IPS-15b (cell line): ENCODE measurements at regions not wholly inside any gene's neighbourhood (a gene's known extent, or its start where the extent isn't known, plus 50 kb on each side); places are given as distances from the start of the nearest gene placed in this dataset.

Experiments
- H3K27me3 ChIP-seq: one replicate; pipeline ENCODE4 v1.6.1; 2013; ENCODE audit warnings: low read length; ENCODE audit not compliant: control insufficient read depth, insufficient read depth
- H3K36me3 ChIP-seq: one replicate; pipeline ENCODE4 v1.6.1; 2013; ENCODE audit warnings: low read length; ENCODE audit not compliant: control insufficient read depth, insufficient read depth
- H3K4me1 ChIP-seq: one replicate; pipeline ENCODE4 v1.6.1; 2013; ENCODE audit warnings: mild to moderate bottlenecking, low read length; ENCODE audit not compliant: control insufficient read depth, insufficient read depth
- H3K4me3 ChIP-seq: one replicate; pipeline ENCODE4 v1.5.1; 2013; ENCODE audit warnings: low read depth, low read length
- H3K9ac ChIP-seq: one replicate; pipeline ENCODE4 v1.6.1; 2013; ENCODE audit warnings: low read depth, mild to moderate bottlenecking, low read length
- H3K9me3 ChIP-seq: one replicate; pipeline ENCODE4 v1.6.1; 2013; ENCODE audit warnings: mild to moderate bottlenecking, low read length; ENCODE audit not compliant: control insufficient read depth, insufficient read depth

DNA sequence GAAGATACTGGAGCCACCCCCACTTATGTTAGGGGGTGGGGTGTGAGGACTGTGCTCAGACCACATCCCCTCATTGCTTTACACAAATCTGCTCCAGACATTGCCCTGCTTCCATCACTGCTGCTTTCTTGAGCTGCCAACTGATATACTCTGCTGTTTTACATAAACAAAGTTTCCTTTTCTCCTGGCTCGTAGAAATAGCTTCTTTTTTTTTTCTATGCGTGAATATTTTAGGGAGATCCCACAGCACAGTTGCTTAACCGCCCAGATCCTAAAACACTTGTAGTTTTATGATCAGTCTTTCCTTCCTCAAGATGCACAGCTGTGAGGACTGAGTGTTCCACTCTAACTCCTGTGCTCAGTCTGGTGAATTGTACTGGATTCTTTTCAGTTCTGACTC, 768.4 kb downstream of the PCDH18 start:
- H3K9ac ChIP-seq = no peak overlapping the region
- no peaks in the 10 kb centered on the region for H3K36me3 ChIP-seq
- H3K4me1 ChIP-seq = no peaks in the 10 kb centered on the region
- H3K4me3 ChIP-seq = no peak overlapping the region
- no peaks in the 10 kb centered on the region for H3K27me3 ChIP-seq
- no peaks in the 10 kb centered on the region for H3K9me3 ChIP-seq

GRCh38 chr4:136755531-136755916, 776.8 kb downstream of the PCDH18 start:
- peaks cover 11% of the 10 kb centered on the region for H3K4me1 ChIP-seq
- H3K9me3 ChIP-seq = no peaks in the 10 kb centered on the region
- H3K27me3 ChIP-seq = no peaks in the 10 kb centered on the region
- H3K4me3 ChIP-seq = no peak overlapping the region
- no peaks in the 10 kb centered on the region for H3K36me3 ChIP-seq
- H3K9ac ChIP-seq = no peak overlapping the region

GRCh38 chr4:136754810-136755530, 777.3 kb downstream of the PCDH18 start:
- H3K27me3 ChIP-seq = no peaks in the 10 kb centered on the region
- H3K9me3 ChIP-seq = peaks cover under 1% of the 10 kb centered on the region
- peaks cover 11% of the 10 kb centered on the region for H3K4me1 ChIP-seq
- H3K4me3 ChIP-seq = no peak overlapping the region
- no peaks in the 10 kb centered on the region for H3K36me3 ChIP-seq
- H3K9ac ChIP-seq = no peak overlapping the region

GRCh38 chr4:136751556-136751955, 780.7 kb downstream of the PCDH18 start:
- H3K9ac ChIP-seq = no peak overlapping the region
- H3K9me3 ChIP-seq = peaks cover 7% of the 10 kb centered on the region
- peaks cover 7% of the 10 kb centered on the region for H3K4me1 ChIP-seq
- peaks cover 4% of the 10 kb centered on the region for H3K36me3 ChIP-seq
- no peaks in the 10 kb centered on the region for H3K27me3 ChIP-seq
- no peak overlapping the region for H3K4me3 ChIP-seq

DNA sequence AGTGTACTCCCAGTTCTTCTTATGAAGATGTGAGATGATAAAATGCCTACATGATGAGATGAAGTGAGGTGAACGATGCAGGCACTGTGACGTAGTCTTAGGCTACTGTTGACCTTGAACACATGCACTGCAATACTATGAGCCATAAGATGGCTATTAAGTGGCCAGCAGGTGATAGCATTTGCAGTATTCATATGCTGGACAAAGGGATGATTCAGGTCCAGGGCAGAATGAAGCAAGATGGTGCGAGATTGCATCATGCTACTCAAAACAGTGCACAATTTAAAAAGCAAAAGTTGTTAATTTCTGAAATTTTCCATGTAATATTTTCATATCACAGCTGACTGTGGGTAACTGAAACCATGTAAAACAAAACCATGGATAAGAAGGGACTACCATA, 781.4 kb downstream of the PCDH18 start:
- no peak overlapping the region for H3K9ac ChIP-seq
- no peak overlapping the region for H3K4me3 ChIP-seq
- peaks cover 7% of the 10 kb centered on the region for H3K4me1 ChIP-seq
- H3K36me3 ChIP-seq = peaks cover 4% of the 10 kb centered on the region
- H3K27me3 ChIP-seq = no peaks in the 10 kb centered on the region
- peaks cover 7% of the 10 kb centered on the region for H3K9me3 ChIP-seq

GRCh38 chr4:136749989-136750388, 782.3 kb downstream of the PCDH18 start:
- no peak overlapping the region for H3K4me3 ChIP-seq
- H3K9me3 ChIP-seq = peaks cover 7% of the 10 kb centered on the region
- peaks cover 4% of the 10 kb centered on the region for H3K36me3 ChIP-seq
- peaks cover 7% of the 10 kb centered on the region for H3K4me1 ChIP-seq
- no peaks in the 10 kb centered on the region for H3K27me3 ChIP-seq
- H3K9ac ChIP-seq = no peak overlapping the region

DNA sequence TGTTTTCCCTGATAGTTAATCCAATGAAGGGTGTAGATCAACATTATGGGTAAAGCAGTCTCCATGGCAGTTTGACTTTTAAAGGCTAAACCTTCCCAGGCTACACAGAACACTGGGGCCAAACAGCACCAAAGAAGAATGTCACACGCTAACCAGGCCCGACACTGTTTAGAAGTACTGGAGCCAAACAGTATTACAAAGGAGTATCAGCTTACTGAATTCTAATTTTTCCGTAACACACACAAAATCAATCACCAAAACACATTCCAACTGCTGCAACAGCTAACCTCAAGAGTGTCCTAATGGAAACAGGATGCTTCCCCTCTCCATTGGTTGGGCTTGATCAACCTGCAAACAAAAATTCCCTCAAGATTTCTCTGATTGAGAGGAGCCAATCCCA, 783.5 kb downstream of the PCDH18 start:
- Histone ChIP-seq H3K9ac (no peak overlapping the region), H3K36me3 (peaks cover 4% of the 10 kb centered on the region), H3K9me3 (peaks cover 7% of the 10 kb centered on the region), H3K4me1 (peaks cover 7% of the 10 kb centered on the region), H3K4me3 (no peak overlapping the region), H3K27me3 (no peaks in the 10 kb centered on the region)

GRCh38 chr4:136748165-136748564, 784.1 kb downstream of the PCDH18 start:
- no peak overlapping the region for H3K4me3 ChIP-seq
- peaks cover 4% of the 10 kb centered on the region for H3K36me3 ChIP-seq
- no peaks in the 10 kb centered on the region for H3K27me3 ChIP-seq
- no peak overlapping the region for H3K9ac ChIP-seq
- peaks cover 9% of the 10 kb centered on the region for H3K9me3 ChIP-seq
- H3K4me1 ChIP-seq = peaks cover 7% of the 10 kb centered on the region

GRCh38 chr4:136743238-136743637, 789.1 kb downstream of the PCDH18 start:
- H3K27me3 ChIP-seq = no peaks in the 10 kb centered on the region
- peaks cover 4% of the 10 kb centered on the region for H3K9me3 ChIP-seq
- H3K4me3 ChIP-seq = no peak overlapping the region
- no peaks in the 10 kb centered on the region for H3K4me1 ChIP-seq
- no peaks in the 10 kb centered on the region for H3K36me3 ChIP-seq
- H3K9ac ChIP-seq = no peak overlapping the region

DNA sequence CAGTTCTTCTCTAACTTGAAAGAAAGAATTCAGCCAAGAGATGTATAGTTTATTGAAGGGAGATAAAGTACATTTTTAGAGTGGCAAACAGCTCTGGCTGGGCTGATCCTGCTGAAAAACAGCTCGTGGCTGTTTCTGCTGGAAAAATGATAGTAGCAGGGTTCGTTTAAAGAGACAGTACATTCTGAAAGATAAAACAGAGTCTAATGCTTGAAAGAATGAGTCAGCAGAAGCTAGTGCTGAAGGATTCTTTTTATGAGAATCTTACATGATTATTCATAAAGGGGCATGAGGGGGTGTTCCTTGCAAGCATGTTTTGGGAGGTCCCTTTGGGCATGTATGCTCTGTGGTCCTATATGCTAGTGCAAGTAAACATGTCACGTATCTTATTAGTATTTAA, 790.0 kb downstream of the PCDH18 start:
- Histone ChIP-seq H3K9ac (no peak overlapping the region), H3K27me3 (no peaks in the 10 kb centered on the region), H3K4me3 (no peak overlapping the region)

GRCh38 chr4:136741468-136741867, 790.8 kb downstream of the PCDH18 start:
- H3K27me3 ChIP-seq = no peaks in the 10 kb centered on the region
- no peak overlapping the region for H3K4me3 ChIP-seq
- H3K4me1 ChIP-seq = no peaks in the 10 kb centered on the region
- no peak overlapping the region for H3K9ac ChIP-seq
- peaks cover 4% of the 10 kb centered on the region for H3K9me3 ChIP-seq
- no peaks in the 10 kb centered on the region for H3K36me3 ChIP-seq

More for the DNA sequence above, 790.0 kb downstream of the PCDH18 start:
- Histone ChIP-seq H3K4me1 (no peaks in the 10 kb centered on the region), H3K36me3 (no peaks in the 10 kb centered on the region), H3K9me3 (peaks cover 4% of the 10 kb centered on the region)

GRCh38 chr4:136740326-136740725, 792.0 kb downstream of the PCDH18 start:
- Histone ChIP-seq H3K4me3 (no peak overlapping the region), H3K9ac (no peak overlapping the region), H3K36me3 (no peaks in the 10 kb centered on the region), H3K4me1 (no peaks in the 10 kb centered on the region), H3K27me3 (no peaks in the 10 kb centered on the region), H3K9me3 (peaks cover 4% of the 10 kb centered on the region)
